ENCODE measurements at regions not wholly inside any gene's neighbourhood (a gene's known extent, or its start where the extent isn't known, plus 50 kb on each side); places are given as distances from the start of the nearest gene placed in this dataset.

DNA sequence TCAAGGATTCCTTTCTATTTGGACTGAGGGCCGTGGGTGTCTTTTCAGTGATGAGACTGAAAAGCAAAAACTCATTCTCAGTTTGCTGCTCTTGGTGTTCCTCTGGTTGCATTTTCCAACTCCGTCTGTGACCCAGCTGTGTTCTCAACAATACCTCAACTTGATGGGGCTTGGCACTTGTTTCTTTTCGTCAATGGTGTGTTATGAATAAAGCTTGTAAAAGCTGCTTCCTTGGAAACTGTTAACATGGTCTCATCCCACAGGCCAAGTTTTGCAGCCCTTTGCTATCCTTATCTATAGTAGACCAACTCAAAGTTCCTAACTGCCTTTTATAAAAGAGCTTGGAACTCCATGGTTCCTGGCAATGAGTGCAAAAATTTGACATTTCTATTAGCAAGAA lies 142.5 kb upstream of the UBE2E1 start:
- no peak for DNase-seq (ENCODE audit: low read depth)
- TF ChIP-seq, protein P1, sequence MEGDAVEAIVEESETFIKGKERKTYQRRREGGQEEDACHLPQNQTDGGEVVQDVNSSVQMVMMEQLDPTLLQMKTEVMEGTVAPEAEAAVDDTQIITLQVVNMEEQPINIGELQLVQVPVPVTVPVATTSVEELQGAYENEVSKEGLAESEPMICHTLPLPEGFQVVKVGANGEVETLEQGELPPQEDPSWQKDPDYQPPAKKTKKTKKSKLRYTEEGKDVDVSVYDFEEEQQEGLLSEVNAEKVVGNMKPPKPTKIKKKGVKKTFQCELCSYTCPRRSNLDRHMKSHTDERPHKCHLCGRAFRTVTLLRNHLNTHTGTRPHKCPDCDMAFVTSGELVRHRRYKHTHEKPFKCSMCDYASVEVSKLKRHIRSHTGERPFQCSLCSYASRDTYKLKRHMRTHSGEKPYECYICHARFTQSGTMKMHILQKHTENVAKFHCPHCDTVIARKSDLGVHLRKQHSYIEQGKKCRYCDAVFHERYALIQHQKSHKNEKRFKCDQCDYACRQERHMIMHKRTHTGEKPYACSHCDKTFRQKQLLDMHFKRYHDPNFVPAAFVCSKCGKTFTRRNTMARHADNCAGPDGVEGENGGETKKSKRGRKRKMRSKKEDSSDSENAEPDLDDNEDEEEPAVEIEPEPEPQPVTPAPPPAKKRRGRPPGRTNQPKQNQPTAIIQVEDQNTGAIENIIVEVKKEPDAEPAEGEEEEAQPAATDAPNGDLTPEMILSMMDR (conservative IDR thresholded peaks at IDR 0.05; ENCODE audit: low read depth, low read length): no peak
- H3K4me3 ChIP-seq (ENCODE audit: low read depth, low read length): no peak overlapping the region

DNA sequence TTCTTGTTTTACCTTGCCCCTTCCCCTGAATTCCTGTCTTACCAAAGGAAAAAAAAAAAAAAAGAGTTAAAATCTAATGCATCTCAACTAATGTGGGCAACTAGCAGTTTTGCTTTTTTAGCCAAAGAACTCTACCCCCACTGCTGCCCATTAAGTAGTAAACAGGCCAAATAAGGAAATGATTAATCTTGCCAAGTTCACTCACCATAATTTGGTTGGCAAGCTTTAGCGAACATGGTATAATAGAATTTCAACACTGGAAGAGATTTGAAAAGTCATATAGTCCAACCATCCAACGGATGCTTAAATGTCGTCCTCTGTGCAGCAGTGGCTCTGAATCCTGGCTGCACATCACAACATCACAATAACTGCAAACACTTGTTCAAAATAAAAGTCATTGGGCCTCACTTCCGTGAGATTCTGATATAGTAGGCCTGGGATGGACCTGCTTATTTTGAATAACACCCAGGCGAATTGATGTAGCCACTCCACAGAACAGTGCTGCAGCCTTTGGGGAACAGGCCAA lies 142.0 kb upstream of the UBE2E1 start:
- no peak for DNase-seq (ENCODE audit: low read depth)
- H3K4me3 ChIP-seq (ENCODE audit: low read depth, low read length): no peak overlapping the region
- TF ChIP-seq, protein P1 (conservative IDR thresholded peaks at IDR 0.05; ENCODE audit: low read depth, low read length): no peak

DNA sequence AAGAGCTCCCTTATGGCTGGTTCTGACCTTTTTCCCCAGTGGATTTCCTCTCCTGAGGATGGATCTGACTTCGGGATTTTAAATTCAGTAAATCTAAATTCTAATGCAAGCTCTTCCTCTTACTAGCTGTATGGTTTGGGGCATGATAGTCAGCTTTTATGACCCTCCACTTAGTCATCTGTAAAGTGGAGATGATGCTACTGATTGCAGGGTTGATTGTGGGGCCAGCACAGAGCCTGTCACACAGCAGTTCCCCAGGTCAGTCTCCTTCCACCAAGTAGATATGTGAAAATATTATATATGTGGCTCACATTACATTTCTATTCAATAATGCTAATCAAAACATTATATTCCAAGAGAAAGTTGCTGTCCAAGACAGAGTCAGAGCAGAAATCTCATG lies 141.3 kb upstream of the UBE2E1 start:
- no peak for DNase-seq (ENCODE audit: low read depth)
- TF ChIP-seq, protein P1 (conservative IDR thresholded peaks at IDR 0.05; ENCODE audit: low read depth, low read length): no peak

DNA sequence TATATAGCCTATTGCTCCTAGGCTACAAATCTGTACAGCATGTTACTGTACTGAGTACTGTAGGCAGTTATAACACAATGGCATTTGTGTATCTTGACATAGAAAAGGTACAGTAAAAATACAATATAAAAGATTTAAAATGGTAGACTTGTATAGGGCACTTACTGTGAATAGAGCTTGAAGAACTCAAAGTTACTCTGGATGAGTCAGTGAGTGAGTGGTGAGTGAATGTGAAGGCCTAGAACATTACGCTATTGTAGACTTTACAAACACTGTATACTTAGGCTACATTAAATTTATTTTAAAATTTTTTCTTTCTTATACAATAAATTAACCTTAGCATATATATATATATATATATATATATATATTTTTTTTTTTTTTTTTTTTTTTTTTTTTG lies 140.0 kb upstream of the UBE2E1 start:
- H3K4me3 ChIP-seq (ENCODE audit: low read depth, low read length): no peak overlapping the region
- TF ChIP-seq, protein P1 (conservative IDR thresholded peaks at IDR 0.05; ENCODE audit: low read depth, low read length): no peak
- no peak for DNase-seq (ENCODE audit: low read depth)

More for the DNA sequence above, 141.3 kb upstream of the UBE2E1 start:
- H3K4me3 ChIP-seq (ENCODE audit: low read depth, low read length): no peak overlapping the region

DNA sequence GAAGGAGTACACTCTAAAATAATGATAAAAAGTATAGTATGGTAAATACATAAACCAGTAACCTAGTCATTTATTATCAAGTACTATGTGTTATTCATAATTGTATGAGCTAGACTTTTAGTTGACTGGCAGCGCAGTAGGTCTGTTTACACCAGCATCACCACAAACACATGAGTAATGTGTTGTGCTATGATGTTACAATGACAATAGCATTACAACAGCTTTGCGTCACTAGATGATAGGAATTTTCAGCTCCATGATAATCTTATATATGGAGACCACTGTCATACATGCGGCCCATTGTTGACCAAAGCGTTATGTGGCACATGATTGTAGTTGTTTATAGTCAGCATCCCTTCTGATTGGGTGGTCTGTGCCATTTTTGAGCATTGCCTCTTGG lies 138.9 kb upstream of the UBE2E1 start:
- no peak overlapping the region for H3K4me3 ChIP-seq (ENCODE audit: low read depth, low read length)
- TF ChIP-seq, protein P1 (conservative IDR thresholded peaks at IDR 0.05; ENCODE audit: low read depth, low read length): no peak
- no peak for DNase-seq (ENCODE audit: low read depth)

DNA sequence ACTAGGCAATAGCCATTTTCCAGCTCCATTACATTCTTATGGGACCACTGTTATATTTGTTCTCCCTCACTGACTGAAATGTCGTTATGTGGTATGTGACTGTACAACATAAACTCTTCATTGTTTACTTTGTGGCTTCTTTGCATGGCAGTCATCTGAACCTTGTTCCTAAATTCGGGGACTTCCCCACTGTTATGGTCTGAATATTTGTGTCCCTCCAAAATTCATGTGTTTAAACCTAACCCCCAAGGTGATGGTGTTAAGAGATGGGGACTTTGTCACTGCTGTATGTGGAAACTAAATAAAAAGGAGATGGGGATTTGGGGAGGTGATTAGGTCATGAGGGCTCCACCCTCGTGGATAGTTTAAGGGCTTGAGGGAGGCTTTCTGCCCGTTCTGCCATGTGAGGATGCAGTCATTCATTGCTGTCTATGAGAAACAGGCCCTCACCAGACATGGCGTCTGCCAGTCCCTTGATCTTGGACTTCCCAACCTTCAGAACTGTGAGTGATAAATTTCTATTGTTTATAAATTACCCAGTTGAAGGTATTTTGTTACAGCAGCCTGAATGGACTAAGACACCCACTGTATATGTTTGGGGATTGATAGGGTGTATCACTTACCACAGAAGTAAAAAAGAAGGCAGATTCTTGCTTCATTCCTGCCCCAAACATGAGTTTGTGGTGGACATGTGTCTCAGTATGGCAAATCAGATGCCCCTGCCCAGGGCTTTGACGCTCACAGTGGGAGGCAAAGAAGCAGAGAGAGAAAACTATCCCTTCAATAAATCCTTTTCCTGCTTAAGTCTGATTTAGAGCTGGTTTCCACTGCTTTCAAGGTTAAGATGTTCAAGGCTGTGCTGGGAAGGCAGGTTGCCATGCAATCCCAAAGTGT lies 138.0 kb upstream of the UBE2E1 start:
- DNase-seq (ENCODE audit: low read depth): no peak
- H3K4me3 ChIP-seq (ENCODE audit: low read depth, low read length): no peak overlapping the region
- TF ChIP-seq, protein P1 (conservative IDR thresholded peaks at IDR 0.05; ENCODE audit: low read depth, low read length): no peak

Measured in epithelial cell of proximal tubule (primary cell).